Lower leg skin (tissue), 4 donors: ENCODE measurements at regions not wholly inside any gene's neighbourhood (a gene's known extent, or its start where the extent isn't known, plus 50 kb on each side); places are given as distances from the start of the nearest gene placed in this dataset.

ENCODE experiments used
- DNase-seq, 2 donors: peaks; one replicate each; pipeline ENCODE4 v3.0.0-alpha.2; 2019; ENCODE audit warnings: low spot score in 2 of 2
- H3K4me3 ChIP-seq: fragments of 200-600 bp; sonication (generic); 2 replicates; pipeline ENCODE4 v1.5.1; 2017; ENCODE audit warnings: mild to moderate bottlenecking, low read depth; ENCODE audit not compliant: poor library complexity, severe bottlenecking
- POLR2A ChIP-seq, 2 donors: fragments of 450-650 bp; IDR thresholded peaks; one replicate each; pipeline ENCODE4 v1.6.1; 2016 to 2017; ENCODE audit warnings: antibody characterized with exemption in 2 of 2, mild to moderate bottlenecking in 1 of 2, moderate library complexity in 1 of 2
- WGBS, 2 donors: methylation state at CpG; one replicate each; pipeline ENCODE4 v1.1.5; 2018; 5-methylcytosine and 5-hydroxymethylcytosine counted together
- intact Hi-C: fragments of 100-400 bp; cut with DNase I; formaldehyde crosslinking; loops from one replicate; pipeline ENCODE4 v1.15.0; 2023; ENCODE audit warnings: low total_unique reads
- TF ChIP-seq, protein P1 (sequence below), 3 donors: fragments of 450-650 bp; IDR thresholded peaks; one replicate each; pipeline ENCODE4 v1.5.1; 2016; ENCODE audit warnings: antibody characterized with exemption in 3 of 3, mild to moderate bottlenecking in 3 of 3, moderate library complexity in 2 of 3

- intact Hi-C loops: no loop called here
- no peak for TF ChIP-seq POLR2A (IDR thresholded peaks at IDR 0.05)
- TF ChIP-seq, protein P1, sequence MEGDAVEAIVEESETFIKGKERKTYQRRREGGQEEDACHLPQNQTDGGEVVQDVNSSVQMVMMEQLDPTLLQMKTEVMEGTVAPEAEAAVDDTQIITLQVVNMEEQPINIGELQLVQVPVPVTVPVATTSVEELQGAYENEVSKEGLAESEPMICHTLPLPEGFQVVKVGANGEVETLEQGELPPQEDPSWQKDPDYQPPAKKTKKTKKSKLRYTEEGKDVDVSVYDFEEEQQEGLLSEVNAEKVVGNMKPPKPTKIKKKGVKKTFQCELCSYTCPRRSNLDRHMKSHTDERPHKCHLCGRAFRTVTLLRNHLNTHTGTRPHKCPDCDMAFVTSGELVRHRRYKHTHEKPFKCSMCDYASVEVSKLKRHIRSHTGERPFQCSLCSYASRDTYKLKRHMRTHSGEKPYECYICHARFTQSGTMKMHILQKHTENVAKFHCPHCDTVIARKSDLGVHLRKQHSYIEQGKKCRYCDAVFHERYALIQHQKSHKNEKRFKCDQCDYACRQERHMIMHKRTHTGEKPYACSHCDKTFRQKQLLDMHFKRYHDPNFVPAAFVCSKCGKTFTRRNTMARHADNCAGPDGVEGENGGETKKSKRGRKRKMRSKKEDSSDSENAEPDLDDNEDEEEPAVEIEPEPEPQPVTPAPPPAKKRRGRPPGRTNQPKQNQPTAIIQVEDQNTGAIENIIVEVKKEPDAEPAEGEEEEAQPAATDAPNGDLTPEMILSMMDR (IDR thresholded peaks at IDR 0.05): no peak
- DNase-seq: no peak
- no peak overlapping the region for H3K4me3 ChIP-seq
- WGBS, 2 donors: 46 to 53% methylated on average over 6 of the region's 6 CpGs
Measured at GRCh38 chr10:10941127-10941730, 76.4 kb upstream of the CELF2 start.

GRCh38 chr10:10942441-10942840 is 75.2 kb upstream of the CELF2 start:
- H3K4me3 ChIP-seq: no peak overlapping the region
- intact Hi-C loops: no loop called here
- TF ChIP-seq POLR2A (IDR thresholded peaks at IDR 0.05): no peak
- TF ChIP-seq, protein P1 (IDR thresholded peaks at IDR 0.05): no peak
- WGBS, 2 donors: 95 to 97% methylated on average over 1 of the region's 1 CpG
- DNase-seq: no peak

DNA sequence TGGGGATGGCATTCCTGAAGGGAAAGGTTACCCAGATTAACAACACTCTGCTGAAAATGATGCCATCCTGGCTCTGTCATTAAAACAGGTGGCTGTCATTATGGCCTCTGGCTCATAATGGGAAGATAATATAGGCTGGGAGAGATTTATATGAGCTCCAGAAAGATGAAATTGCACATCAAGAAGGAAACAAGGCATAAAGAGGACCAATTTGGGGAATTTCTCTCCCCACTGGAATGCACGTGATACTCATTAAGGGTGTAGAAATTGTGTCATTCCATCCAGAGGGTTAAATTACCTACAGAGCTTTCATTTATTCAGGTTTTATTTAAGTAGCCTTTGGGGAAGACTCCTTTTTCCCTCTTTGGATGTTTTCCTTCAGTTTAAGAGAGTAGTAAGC is 71.6 kb upstream of the CELF2 start:
- TF ChIP-seq, protein P1 (IDR thresholded peaks at IDR 0.05): no peak
- TF ChIP-seq POLR2A (IDR thresholded peaks at IDR 0.05): no peak
- 89 to 97% methylated on average over 1 of the region's 1 CpG for WGBS, 2 donors
- no peak overlapping the region for H3K4me3 ChIP-seq
- DNase-seq: no peak
- intact Hi-C loops: no loop called here

- no peak overlapping the region for H3K4me3 ChIP-seq
- 79 to 83% methylated on average over 4 of the region's 4 CpGs for WGBS, 2 donors
- intact Hi-C loops: no loop called here
- TF ChIP-seq POLR2A (IDR thresholded peaks at IDR 0.05): no peak
- TF ChIP-seq, protein P1 (IDR thresholded peaks at IDR 0.05): no peak
- no peak for DNase-seq
Measured at GRCh38 chr10:10946801-10947200, 70.9 kb upstream of the CELF2 start.

- 92 to 94% methylated on average over 7 of the region's 7 CpGs for WGBS, 2 donors
- DNase-seq: no peak
- intact Hi-C loops: no loop called here
- H3K4me3 ChIP-seq: no peak overlapping the region
- no peak for TF ChIP-seq POLR2A (IDR thresholded peaks at IDR 0.05)
- TF ChIP-seq, protein P1 (IDR thresholded peaks at IDR 0.05): no peak
Measured at GRCh38 chr10:10951675-10952074, 66.0 kb upstream of the CELF2 start.

- H3K4me3 ChIP-seq: no peak overlapping the region
- DNase-seq: no peak
- TF ChIP-seq, protein P1 (IDR thresholded peaks at IDR 0.05): no peak
- TF ChIP-seq POLR2A (IDR thresholded peaks at IDR 0.05): no peak
- intact Hi-C loops: no loop called here
- WGBS, 2 donors: 75 to 80% methylated on average over 3 of the region's 3 CpGs
Measured at GRCh38 chr10:10952800-10953199, 64.9 kb upstream of the CELF2 start.
